SK-N-SH treated with all-trans-retinoic acid at 6 μM for 48 hours (cell line): ENCODE measurements at regions not wholly inside any gene's neighbourhood (a gene's known extent, or its start where the extent isn't known, plus 50 kb on each side); places are given as distances from the start of the nearest gene placed in this dataset.

Source experiments
- ATAC-seq: fragments of 200-7000 bp; cut with Tn5 transposase; 3 replicates; pipeline ENCODE4 v1.9.1; 2020; ENCODE audit warnings: mild to moderate bottlenecking, moderate library complexity
- ARNTL ChIP-seq: fragments of 450-650 bp; formaldehyde crosslinking; IDR thresholded peaks from 2 replicates; pipeline ENCODE4 v1.5.0; 2020; ENCODE audit warnings: low read depth, mild to moderate bottlenecking, moderate library complexity, borderline replicate concordance
- BACH2 ChIP-seq: fragments of 250-450 bp; sonication (Bioruptor Pico); IDR thresholded peaks from 2 replicates; pipeline ENCODE4 v1.9.0; 2021; ENCODE audit warnings: mild to moderate bottlenecking, borderline replicate concordance
- CSDC2 ChIP-seq: fragments of 250-450 bp; sonication (Bioruptor Pico); IDR thresholded peaks from 2 replicates; pipeline ENCODE4 v1.5.0; 2020; ENCODE audit warnings: mild to moderate bottlenecking, moderate library complexity
- ESRRG ChIP-seq: fragments of 250-450 bp; sonication (Bioruptor Pico); IDR thresholded peaks from 2 replicates; pipeline ENCODE4 v1.6.1; 2021; ENCODE audit warnings: mild to moderate bottlenecking
- GLIS3 ChIP-seq: fragments of 250-450 bp; sonication (Bioruptor Pico); IDR thresholded peaks from 2 replicates; pipeline ENCODE4 v1.5.0; 2020; ENCODE audit warnings: mild to moderate bottlenecking, moderate library complexity
- ISL1 ChIP-seq: fragments of 250-450 bp; sonication (Bioruptor Pico); IDR thresholded peaks from 2 replicates; pipeline ENCODE4 v2.1.2; 2022; ENCODE audit warnings: mild to moderate bottlenecking, moderate library complexity
- OSR1 ChIP-seq: fragments of 250-450 bp; sonication (Bioruptor Pico); IDR thresholded peaks from 2 replicates; pipeline ENCODE4 v1.8.0; 2022; ENCODE audit warnings: moderate library complexity, mild to moderate bottlenecking, inconsistent platforms
- PPARA ChIP-seq: fragments of 250-450 bp; sonication (Bioruptor Pico); IDR thresholded peaks from 2 replicates; pipeline ENCODE4 v1.5.0; 2020; ENCODE audit warnings: mild to moderate bottlenecking, borderline replicate concordance
- RARB ChIP-seq: fragments of 250-450 bp; sonication (Bioruptor Pico); IDR thresholded peaks from 2 replicates; pipeline ENCODE4 v1.8.0; 2021; ENCODE audit warnings: mild to moderate bottlenecking, moderate library complexity
- SNAI2 ChIP-seq: fragments of 250-450 bp; sonication (Bioruptor Pico); IDR thresholded peaks from 2 replicates; pipeline ENCODE4 v1.5.0; 2020; ENCODE audit warnings: mild to moderate bottlenecking, moderate library complexity
- TCF4 ChIP-seq: fragments of 250-450 bp; sonication (Bioruptor Pico); IDR thresholded peaks from 2 replicates; pipeline ENCODE4 v1.8.0; 2021; ENCODE audit warnings: mild to moderate bottlenecking, moderate library complexity, borderline replicate concordance
- TOX ChIP-seq: fragments of 250-450 bp; sonication (Bioruptor Pico); IDR thresholded peaks from 2 replicates; pipeline ENCODE4 v1.8.0; 2021; ENCODE audit warnings: mild to moderate bottlenecking, moderate library complexity, borderline replicate concordance
- ZC3H10 ChIP-seq: fragments of 250-450 bp; sonication (Bioruptor Pico); IDR thresholded peaks from 2 replicates; pipeline ENCODE4 v1.5.1; 2021; ENCODE audit warnings: mild to moderate bottlenecking, moderate library complexity
- ZFP30 ChIP-seq: fragments of 450-650 bp; formaldehyde crosslinking; IDR thresholded peaks from 2 replicates; pipeline ENCODE4 v1.5.0; 2022; ENCODE audit warnings: mild to moderate bottlenecking, moderate library complexity
- ZNF565 ChIP-seq: fragments of 450-650 bp; formaldehyde crosslinking; conservative IDR thresholded peaks from 2 replicates; pipeline ENCODE4 v1.5.0; 2020; ENCODE audit warnings: low read depth, mild to moderate bottlenecking, moderate library complexity
- ZNF70 ChIP-seq: fragments of 450-650 bp; formaldehyde crosslinking; IDR thresholded peaks from 2 replicates; pipeline ENCODE4 v1.5.0; 2020; ENCODE audit warnings: mild to moderate bottlenecking, moderate library complexity
- ZNF8 ChIP-seq: fragments of 450-650 bp; formaldehyde crosslinking; IDR thresholded peaks from 2 replicates; pipeline ENCODE4 v1.5.0; 2020; ENCODE audit warnings: mild to moderate bottlenecking, moderate library complexity
- TF ChIP-seq, protein P1 (sequence below): fragments of 250-450 bp; sonication (Bioruptor Pico); IDR thresholded peaks from 2 replicates; pipeline ENCODE4 v1.5.1; 2021; ENCODE audit warnings: mild to moderate bottlenecking, moderate library complexity
- TF ChIP-seq, protein P2 (sequence below): fragments of 250-450 bp; sonication (Bioruptor Pico); IDR thresholded peaks from 2 replicates; pipeline ENCODE4 v1.5.1; 2020; ENCODE audit warnings: low read depth, mild to moderate bottlenecking, moderate library complexity
- TF ChIP-seq, protein P3 (sequence below): fragments of 250-450 bp; sonication (Bioruptor Pico); IDR thresholded peaks from 2 replicates; pipeline ENCODE4 v1.8.0; 2020; ENCODE audit warnings: mild to moderate bottlenecking, moderate library complexity, borderline replicate concordance

DNA sequence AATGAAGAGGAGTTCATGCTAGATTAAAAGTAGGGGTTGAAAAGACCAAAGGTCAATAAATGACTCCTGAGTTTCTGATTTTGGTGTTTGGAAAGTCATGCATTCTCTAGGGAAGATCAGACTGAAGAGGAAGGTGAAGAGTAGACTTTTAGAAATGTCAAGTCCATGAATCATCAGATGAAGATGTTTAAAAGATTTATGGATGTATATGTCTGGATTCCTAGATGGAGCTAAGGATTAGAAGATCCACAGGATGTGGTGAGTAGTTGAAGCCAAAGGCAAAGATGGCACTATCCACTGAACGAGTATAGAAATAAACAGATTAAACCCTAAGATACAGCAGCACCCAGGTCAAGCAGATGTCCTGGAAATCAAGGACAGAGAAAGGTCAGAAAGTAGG is 298.5 kb downstream of the GPAM start:
- TF ChIP-seq ISL1 (CRISPR knock-in tag): no peak
- no peak for TF ChIP-seq CSDC2 (CRISPR knock-in tag)
- TF ChIP-seq, protein P1, sequence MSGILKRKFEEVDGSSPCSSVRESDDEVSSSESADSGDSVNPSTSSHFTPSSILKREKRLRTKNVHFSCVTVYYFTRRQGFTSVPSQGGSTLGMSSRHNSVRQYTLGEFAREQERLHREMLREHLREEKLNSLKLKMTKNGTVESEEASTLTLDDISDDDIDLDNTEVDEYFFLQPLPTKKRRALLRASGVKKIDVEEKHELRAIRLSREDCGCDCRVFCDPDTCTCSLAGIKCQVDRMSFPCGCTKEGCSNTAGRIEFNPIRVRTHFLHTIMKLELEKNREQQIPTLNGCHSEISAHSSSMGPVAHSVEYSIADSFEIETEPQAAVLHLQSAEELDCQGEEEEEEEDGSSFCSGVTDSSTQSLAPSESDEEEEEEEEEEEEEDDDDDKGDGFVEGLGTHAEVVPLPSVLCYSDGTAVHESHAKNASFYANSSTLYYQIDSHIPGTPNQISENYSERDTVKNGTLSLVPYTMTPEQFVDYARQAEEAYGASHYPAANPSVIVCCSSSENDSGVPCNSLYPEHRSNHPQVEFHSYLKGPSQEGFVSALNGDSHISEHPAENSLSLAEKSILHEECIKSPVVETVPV (CRISPR knock-in tag): no peak
- TF ChIP-seq BACH2 (CRISPR knock-in tag): no peak
- TF ChIP-seq SNAI2 (CRISPR knock-in tag): no peak
- TF ChIP-seq ESRRG (CRISPR knock-in tag): no peak
- no peak for TF ChIP-seq TCF4 (CRISPR knock-in tag)
- TF ChIP-seq ZNF565 (CRISPR knock-in tag): no peak
- TF ChIP-seq ZC3H10: no peak
- no peak for TF ChIP-seq ZNF8 (CRISPR knock-in tag)
- no peak for TF ChIP-seq ARNTL (CRISPR knock-in tag)
- TF ChIP-seq, protein P2, sequence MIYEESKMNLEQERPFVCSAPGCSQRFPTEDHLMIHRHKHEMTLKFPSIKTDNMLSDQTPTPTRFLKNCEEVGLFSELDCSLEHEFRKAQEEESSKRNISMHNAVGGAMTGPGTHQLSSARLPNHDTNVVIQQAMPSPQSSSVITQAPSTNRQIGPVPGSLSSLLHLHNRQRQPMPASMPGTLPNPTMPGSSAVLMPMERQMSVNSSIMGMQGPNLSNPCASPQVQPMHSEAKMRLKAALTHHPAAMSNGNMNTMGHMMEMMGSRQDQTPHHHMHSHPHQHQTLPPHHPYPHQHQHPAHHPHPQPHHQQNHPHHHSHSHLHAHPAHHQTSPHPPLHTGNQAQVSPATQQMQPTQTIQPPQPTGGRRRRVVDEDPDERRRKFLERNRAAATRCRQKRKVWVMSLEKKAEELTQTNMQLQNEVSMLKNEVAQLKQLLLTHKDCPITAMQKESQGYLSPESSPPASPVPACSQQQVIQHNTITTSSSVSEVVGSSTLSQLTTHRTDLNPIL (CRISPR knock-in tag): no peak
- no peak for TF ChIP-seq GLIS3 (CRISPR knock-in tag)
- TF ChIP-seq ZNF70 (CRISPR knock-in tag): no peak
- TF ChIP-seq TOX (CRISPR knock-in tag): no peak
- TF ChIP-seq RARB (CRISPR knock-in tag): no peak
- TF ChIP-seq OSR1 (CRISPR knock-in tag): no peak
- no peak for TF ChIP-seq PPARA
- TF ChIP-seq, protein P3, sequence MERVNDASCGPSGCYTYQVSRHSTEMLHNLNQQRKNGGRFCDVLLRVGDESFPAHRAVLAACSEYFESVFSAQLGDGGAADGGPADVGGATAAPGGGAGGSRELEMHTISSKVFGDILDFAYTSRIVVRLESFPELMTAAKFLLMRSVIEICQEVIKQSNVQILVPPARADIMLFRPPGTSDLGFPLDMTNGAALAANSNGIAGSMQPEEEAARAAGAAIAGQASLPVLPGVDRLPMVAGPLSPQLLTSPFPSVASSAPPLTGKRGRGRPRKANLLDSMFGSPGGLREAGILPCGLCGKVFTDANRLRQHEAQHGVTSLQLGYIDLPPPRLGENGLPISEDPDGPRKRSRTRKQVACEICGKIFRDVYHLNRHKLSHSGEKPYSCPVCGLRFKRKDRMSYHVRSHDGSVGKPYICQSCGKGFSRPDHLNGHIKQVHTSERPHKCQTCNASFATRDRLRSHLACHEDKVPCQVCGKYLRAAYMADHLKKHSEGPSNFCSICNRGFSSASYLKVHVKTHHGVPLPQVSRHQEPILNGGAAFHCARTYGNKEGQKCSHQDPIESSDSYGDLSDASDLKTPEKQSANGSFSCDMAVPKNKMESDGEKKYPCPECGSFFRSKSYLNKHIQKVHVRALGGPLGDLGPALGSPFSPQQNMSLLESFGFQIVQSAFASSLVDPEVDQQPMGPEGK (CRISPR knock-in tag): no peak
- TF ChIP-seq, all 23 proteins: peak for 0
- ATAC-seq: no peak

DNA sequence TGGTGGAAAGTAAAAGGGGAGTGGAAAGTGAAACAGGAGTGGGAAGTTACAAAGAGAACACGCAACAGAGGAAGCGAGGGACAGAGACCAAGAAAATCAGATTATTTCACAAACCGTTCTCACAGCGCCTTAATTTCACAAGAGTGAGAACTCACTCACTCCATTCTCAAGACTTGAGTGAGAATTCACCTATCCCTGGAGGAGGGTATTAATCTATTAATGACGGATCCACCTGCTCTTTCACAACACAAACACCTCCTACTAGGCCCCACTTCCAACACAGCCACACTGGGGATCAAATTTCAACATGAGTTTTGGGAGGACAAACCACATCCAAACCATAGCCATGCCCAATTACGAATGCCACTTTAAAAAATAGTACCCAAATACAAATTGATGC is 297.6 kb downstream of the GPAM start:
- no peak for TF ChIP-seq ISL1 (CRISPR knock-in tag)
- no peak for TF ChIP-seq ZNF8 (CRISPR knock-in tag)
- TF ChIP-seq ZFP30: no peak
- no peak for TF ChIP-seq GLIS3 (CRISPR knock-in tag)
- no peak for TF ChIP-seq ESRRG (CRISPR knock-in tag)
- TF ChIP-seq ARNTL (CRISPR knock-in tag): no peak
- no peak for TF ChIP-seq TOX (CRISPR knock-in tag)
- TF ChIP-seq ZNF70 (CRISPR knock-in tag): no peak
- TF ChIP-seq, protein P1 (CRISPR knock-in tag): no peak
- no peak for ATAC-seq

DNA sequence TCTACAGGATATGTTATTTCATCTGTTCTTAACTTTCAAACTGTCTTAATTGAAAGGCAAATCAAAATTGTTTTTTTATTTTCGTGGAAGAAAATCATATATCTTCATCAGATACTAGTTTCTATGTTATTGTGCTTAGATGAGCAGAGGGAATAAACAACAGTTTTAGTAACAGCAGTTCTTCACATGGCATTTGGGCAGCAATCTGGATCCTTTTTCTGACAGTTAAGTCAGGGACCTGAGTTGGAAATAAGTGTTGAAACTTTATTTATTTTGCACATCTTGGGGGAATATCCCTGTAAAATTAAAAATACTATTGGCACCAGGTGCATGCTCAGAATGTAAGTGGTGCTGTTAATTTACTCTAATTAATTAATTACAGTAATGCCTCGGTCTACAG is 296.3 kb downstream of the GPAM start:
- no peak for ATAC-seq
- TF ChIP-seq SNAI2 (CRISPR knock-in tag) (no peak), ARNTL (CRISPR knock-in tag) (no peak), ISL1 (CRISPR knock-in tag) (no peak), ZNF8 (CRISPR knock-in tag) (no peak), ZNF565 (CRISPR knock-in tag) (no peak), TCF4 (CRISPR knock-in tag) (no peak), RARB (CRISPR knock-in tag) (no peak), OSR1 (CRISPR knock-in tag) (no peak)
- TF ChIP-seq, protein P2 (CRISPR knock-in tag): no peak

DNA sequence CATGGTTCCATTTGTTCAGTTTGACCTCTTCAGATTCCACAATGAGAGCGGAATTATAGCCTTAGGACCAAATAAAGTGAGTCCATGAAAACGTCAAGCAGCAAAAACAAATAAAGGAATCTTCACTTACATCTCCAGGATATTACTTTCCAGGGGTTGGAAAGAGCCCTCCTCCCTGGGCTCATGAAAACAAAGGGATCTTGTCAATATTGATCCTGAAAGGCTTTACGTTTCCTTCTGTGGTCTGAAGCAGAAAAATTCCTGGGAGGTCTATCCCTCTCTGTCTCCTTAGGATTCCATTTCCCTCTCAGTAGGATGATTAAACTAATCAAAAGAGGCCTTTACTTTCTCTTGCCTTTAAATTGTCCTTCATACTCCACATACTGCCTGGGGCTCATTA is 293.5 kb downstream of the GPAM start:
- ATAC-seq: no peak
- TF ChIP-seq GLIS3 (CRISPR knock-in tag) (no peak), PPARA (no peak), ARNTL (CRISPR knock-in tag) (no peak)
